Skin of body (tissue), 1 donor: ENCODE measurements at regions not wholly inside any gene's neighbourhood (a gene's known extent, or its start where the extent isn't known, plus 50 kb on each side); places are given as distances from the start of the nearest gene placed in this dataset.
A peak's percentile ranks its signal among the peaks of the same experiment; 100 is the strongest.

ENCODE experiments used
- DNase-seq: peaks from one replicate; lab custom pipeline; 2025; lab: John Stamatoyannopoulos, UW

DNA sequence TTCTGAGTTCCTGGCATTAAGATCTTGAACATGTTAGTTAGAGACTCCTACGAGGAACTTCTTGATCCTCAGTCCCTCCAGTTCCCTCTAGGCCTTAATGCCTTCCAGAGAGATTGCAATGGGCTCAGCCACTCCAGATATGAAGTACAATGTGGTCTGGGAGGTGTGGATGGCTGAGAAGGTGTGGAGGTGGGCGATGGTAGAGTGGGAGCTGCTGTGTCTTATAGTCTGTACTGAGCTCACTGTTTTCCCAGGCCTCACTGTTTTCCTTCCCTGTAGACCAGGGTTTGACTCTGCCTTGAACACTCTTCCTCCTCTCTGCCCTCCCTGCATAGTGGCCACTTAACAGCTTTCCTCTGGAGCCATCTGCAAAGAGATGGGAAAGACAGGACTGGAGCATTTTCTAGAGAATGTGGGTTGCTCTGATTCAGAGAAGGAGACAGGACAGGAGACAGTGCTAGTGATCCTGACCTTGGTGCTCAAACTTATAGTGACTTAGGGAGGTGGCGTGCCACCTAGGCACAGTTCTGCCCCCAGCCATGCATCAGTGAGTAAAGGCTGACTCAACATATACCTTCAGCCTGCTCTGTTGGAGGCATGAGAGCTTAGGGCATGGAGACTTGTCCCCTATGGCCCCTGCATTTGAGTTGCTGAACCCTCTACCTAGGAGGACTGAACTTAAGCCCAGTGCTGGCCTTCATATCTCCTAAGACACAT is 129.7 kb downstream of the TDRD15 start:
- DNase-seq, result no peak

- DNase-seq, result no peak
These were observed 130.6 kb downstream of the TDRD15 start for GRCh38 chr2:21254170-21254965.

DNA sequence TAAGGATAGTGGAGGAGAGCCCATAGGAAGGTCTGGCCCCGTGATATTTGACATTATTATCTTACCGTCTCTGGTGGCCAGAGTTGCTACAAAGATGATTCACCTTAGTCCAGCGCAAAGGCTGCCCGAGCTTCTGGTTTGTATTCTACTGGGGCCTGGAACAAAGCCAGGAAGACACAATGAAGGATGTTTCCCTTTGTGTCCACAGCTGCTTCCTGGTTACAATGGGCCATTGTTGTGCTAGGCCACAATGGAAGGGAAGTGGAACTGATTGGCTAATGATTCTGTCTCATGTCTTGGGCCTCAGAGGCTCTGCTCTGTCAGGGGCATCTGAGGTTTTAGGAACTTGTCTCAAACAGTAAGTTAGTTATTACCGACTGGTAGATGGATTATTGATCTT is 132.2 kb downstream of the TDRD15 start:
- peak; percentile 53 for DNase-seq

- no peak for DNase-seq
These were observed 133.9 kb downstream of the TDRD15 start for GRCh38 chr2:21257621-21258020.

DNA sequence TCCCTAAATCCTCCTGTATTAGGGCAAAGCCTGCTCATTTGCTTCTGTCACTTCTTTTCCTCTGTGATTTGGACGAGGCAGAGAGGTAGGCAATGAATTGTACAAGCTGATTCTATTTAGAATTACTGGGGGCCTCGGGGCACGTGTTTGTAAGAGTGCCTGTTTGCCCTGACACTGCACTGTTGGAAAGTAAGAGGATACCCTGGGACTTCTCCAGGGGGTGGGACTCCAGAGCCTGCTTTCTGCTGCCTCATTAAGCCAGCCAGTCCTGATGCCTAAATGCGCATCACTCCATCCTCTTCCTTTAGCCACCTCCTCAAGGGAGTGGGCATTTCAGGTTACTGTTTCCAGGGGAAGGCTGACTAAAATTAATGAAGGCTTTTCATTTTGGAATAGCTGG is 134.3 kb downstream of the TDRD15 start:
- DNase-seq, result no peak

DNA sequence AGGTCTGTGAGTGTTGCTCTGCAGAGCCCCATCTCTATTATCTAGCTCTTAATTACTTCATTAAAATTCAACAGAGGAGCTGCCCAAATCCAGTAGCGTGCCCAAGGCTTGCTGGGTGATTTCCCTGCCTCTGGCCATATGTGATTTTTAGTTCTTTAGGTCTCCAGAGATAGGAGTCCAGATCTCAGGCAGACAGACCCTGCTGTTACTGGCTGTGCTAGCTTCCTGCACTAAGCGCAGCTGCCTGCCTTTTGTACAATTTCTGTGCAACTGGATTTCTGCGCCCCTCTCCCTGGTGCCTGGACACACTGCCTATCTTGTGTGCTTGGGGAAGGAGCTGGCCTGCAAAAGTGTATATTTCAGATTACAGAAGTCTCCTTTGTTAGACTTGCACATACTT is 136.5 kb downstream of the TDRD15 start:
- DNase-seq, result no peak

- DNase-seq, result no peak
These were observed 137.8 kb downstream of the TDRD15 start for GRCh38 chr2:21261591-21261990.

- no peak for DNase-seq
These were observed 138.7 kb downstream of the TDRD15 start for GRCh38 chr2:21262426-21262940.

GRCh38 chr2:21263622-21264021 is 139.9 kb downstream of the TDRD15 start:
- DNase-seq, result no peak

GRCh38 chr2:21265752-21266151 is 142.0 kb downstream of the TDRD15 start:
- no peak for DNase-seq

GRCh38 chr2:21267232-21267835 is 143.6 kb downstream of the TDRD15 start:
- DNase-seq, result peak; percentile 23

DNA sequence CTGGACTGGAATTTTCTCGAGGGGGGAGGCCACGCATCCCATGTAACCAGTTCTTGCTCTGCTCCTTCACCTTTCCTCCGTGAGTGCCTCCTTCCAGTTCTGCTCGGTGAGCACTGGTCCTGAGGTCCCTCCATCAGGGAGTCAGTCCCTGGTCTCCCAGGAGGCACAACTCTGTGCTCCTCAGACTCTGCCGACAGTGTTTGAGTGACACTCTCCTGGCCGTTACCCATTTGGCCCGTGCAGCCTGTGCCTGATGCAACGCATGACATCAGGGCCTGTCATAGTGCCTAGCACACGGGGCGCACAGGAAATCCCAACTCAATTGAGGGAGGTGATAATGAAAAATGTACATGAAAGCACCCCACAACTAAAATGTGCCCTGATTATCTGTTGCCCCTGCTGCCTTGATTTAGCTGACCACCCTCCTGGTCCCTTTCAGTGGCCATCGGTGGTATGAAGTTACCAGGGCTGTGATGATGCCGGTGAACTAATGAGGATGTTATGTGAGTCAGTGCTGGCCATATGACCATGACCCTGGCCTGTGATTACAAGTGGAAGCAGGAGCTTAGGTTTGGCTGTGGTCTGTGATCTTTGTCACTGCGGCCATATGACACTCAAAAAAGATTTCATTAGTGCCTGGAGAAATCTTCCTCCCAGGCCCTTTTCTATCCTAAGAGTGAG is 144.6 kb downstream of the TDRD15 start:
- no peak for DNase-seq

GRCh38 chr2:21268878-21269224 is 145.1 kb downstream of the TDRD15 start:
- DNase-seq, result no peak

DNA sequence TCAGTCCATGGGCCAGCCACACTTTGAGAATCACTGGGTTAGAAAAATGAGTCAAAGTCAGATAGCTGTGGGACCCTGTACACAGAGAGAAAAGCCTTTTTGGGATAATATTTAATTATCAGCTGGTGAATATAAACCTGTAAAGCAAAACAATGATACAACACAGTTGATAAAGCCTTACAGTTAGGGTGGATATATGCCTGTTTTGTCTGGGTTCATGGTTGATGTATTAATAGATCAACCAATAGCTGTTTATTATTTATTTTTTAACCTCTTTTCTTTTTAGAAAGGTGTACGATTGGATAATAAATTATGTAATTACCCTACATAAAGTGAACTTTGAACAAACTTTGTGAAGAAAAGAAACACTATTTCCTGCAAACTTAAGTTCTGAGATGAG is 145.6 kb downstream of the TDRD15 start:
- no peak for DNase-seq

GRCh38 chr2:21270083-21270491 is 146.3 kb downstream of the TDRD15 start:
- no peak for DNase-seq

DNA sequence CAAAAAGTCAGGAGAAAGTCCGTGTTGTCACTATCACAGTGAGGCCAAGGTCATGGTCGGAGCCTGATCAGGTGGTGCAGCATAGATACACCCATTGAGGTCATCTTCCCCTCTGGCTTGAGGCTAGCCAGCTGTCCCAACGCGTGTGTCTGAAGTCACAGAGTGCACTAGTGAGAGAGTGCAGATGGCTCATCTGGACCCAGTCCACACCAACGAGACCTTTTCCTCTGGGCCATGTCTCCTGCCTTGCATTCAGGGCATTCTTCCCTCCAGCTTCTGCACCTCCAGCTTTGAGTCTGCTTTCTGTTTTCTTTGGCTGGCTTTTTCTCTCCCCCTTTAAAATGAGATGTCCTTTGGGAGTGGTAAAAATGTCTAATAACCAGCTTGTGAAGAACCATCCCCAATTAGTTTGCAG is 146.9 kb downstream of the TDRD15 start:
- DNase-seq, result no peak

- DNase-seq, result no peak
These were observed 152.4 kb downstream of the TDRD15 start for GRCh38 chr2:21276163-21276562.

DNA sequence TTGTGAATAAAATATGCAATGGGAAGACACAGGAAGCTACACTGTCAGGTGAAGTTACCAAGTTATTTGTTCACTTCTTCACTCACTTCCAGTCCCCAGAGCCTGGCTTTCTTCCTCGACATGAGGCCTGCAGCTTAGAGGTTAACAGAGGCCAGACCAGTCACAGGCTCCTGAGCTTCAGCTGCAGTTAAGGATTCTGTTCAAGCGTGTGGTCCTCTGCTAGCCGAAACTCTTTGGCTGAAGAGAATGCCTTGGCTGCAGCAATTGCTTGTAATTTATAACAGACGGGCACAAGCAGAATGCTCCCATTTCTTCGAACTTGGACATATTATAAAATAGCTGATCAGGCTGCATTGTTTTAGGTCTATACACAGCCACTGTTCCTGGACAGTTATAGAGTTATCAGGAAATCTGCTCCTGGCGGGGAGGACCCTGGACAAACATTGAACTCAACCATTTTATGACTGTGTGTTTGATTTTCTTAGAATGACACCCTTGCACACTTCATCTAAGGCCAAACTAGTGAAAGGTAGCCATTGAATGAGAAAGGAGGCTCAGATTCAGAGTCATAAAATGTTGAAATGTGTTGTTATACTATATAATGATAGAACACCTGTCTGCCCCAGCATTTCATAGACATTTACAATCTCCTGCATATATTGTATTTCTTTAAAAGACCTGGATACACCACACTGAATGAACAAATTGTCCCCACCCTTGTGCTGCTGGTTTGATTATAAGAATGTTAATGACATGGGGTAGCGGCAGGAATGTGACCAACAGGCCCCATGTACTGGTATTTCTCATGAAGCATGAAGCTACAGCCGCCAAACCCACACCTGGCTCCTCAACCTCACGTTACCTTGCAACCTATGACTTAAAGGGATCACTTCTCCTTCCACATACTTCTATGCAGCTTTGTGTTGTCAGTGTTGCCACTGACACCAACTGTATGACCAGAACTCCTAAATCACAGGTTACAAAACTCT is 153.6 kb downstream of the TDRD15 start:
- DNase-seq, result no peak

- DNase-seq, result no peak
These were observed 155.8 kb downstream of the TDRD15 start for GRCh38 chr2:21279525-21279924.

DNA sequence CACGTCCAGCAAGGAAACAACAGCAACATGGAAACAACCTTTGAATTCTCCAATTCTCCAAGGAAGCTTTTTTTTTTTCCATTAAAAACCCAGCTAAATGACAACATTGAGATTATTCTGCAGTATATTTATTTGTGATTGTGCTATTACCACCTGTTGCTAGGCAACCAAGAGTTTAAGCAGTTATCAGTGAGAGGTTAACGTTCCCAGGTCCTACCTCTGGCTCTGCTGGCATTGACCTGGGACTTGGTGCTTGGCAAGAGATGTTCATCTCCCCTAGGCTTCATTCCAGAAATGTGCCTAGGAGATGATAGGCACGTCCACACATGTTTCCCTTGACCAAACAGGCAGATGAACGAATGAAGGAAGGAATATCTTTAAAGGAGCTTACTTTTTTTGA is 157.0 kb downstream of the TDRD15 start:
- DNase-seq, result no peak

DNA sequence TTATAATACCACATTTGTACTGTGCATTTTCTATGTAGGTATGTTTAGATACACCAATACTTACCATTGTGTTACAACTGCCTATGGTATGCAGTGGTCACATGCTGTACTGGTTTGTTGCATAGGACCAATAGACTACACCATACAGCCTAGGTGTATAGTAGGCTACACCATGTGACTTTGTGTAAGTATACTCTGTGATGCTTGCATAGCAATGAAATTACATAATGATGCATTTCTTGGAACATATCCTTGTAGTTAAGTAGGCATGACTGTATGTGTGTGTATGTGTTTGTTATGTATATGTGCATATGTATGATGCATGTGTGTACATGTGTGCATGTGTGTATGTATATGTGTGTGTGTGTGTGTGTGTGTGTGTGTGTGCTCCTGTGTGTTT is 157.6 kb downstream of the TDRD15 start:
- DNase-seq, result no peak
